Renal cortical epithelial cell (primary cell): ENCODE measurements at regions not wholly inside any gene's neighbourhood (a gene's known extent, or its start where the extent isn't known, plus 50 kb on each side); places are given as distances from the start of the nearest gene placed in this dataset.

Experiments used
- DNase-seq: peaks from one replicate; pipeline ENCODE4 v3.0.0-alpha.2; 2011; ENCODE audit warnings: low read depth

GRCh38 chr4:56757821-56758411 lies 63.6 kb downstream of the SPINK2 start:
- DNase-seq, result peak; percentile 87

GRCh38 chr4:56757261-56757746 lies 64.2 kb downstream of the SPINK2 start:
- peak; percentile 58 for DNase-seq

GRCh38 chr4:56755901-56756300 lies 65.6 kb downstream of the SPINK2 start:
- no peak for DNase-seq

GRCh38 chr4:56752985-56753384 lies 68.5 kb downstream of the SPINK2 start:
- DNase-seq, result no peak

GRCh38 chr4:56750231-56750630 lies 69.1 kb upstream of the HOPX start:
- DNase-seq, result no peak

GRCh38 chr4:56748271-56748670 lies 67.2 kb upstream of the HOPX start:
- DNase-seq, result no peak

GRCh38 chr4:56746639-56747038 lies 65.5 kb upstream of the HOPX start:
- no peak for DNase-seq

GRCh38 chr4:56745042-56745441 lies 63.9 kb upstream of the HOPX start:
- DNase-seq, result no peak

GRCh38 chr4:56744030-56744429 lies 62.9 kb upstream of the HOPX start:
- no peak for DNase-seq

GRCh38 chr4:56743550-56743949 lies 62.5 kb upstream of the HOPX start:
- DNase-seq, result no peak

- peak; percentile 53 for DNase-seq
These were observed 61.2 kb upstream of the HOPX start for GRCh38 chr4:56742080-56742871.

- DNase-seq, result no peak
These were observed 60.5 kb upstream of the HOPX start for GRCh38 chr4:56741595-56741994.

- no peak for DNase-seq
These were observed 58.1 kb upstream of the HOPX start for GRCh38 chr4:56739066-56739777.

- no peak for DNase-seq
These were observed 56.6 kb upstream of the HOPX start for GRCh38 chr4:56737666-56738065.

- DNase-seq, result no peak
These were observed 52.3 kb upstream of the HOPX start for GRCh38 chr4:56733352-56733751.

GRCh38 chr4:56732301-56732700 lies 51.2 kb upstream of the HOPX start:
- no peak for DNase-seq

- no peak for DNase-seq
These were observed 50.8 kb upstream of the HOPX start for GRCh38 chr4:56731857-56732256.
